GM23338 (cell line): ENCODE measurements at regions not wholly inside any gene's neighbourhood (a gene's known extent, or its start where the extent isn't known, plus 50 kb on each side); places are given as distances from the start of the nearest gene placed in this dataset.

Source experiments
- CREB1 ChIP-seq: fragments of 250-450 bp; sonication (Bioruptor Pico); IDR thresholded peaks from 2 replicates; pipeline ENCODE4 v1.5.0; 2020; ENCODE audit warnings: low read depth, mild to moderate bottlenecking, moderate library complexity
- EZH2phosphoT487 ChIP-seq: fragments of 200-600 bp; sonication (generic); IDR thresholded peaks from one replicate; pipeline ENCODE4 v1.8.1; 2018; ENCODE audit warnings: antibody characterized with exemption; ENCODE audit not compliant: unreplicated experiment
- POLR2AphosphoS5 ChIP-seq: IDR thresholded peaks from 2 replicates; pipeline ENCODE4 v1.6.1; 2016; ENCODE audit warnings: antibody characterized with exemption, low read depth
- TF ChIP-seq, protein P1 (sequence below), 2 experiments: fragments of 200-600 bp in 1 of 2; sonication (generic) in 1 of 2; conservative IDR thresholded peaks; 2 replicates each; pipeline versions ENCODE4 v1.5.1 to v1.6.1; 2016 to 2017; ENCODE audit warnings: antibody characterized with exemption in 2 of 2, low read depth in 2 of 2, mild to moderate bottlenecking in 2 of 2, moderate library complexity in 1 of 2

DNA sequence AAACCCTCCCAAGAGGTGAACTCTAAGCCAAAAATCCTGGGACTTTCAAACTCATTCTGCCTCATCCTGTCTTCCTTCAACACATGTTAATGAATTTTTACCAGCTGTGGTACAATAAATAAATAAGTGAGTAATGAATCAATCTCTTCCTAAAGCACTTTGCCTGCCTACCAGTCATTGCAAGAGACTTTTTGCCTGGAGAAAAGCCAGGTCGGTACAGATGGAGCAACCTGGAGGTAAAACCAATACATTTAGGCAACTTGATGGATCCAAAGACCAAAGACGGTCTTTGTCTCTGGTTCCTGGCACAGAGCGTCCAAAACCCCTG, 324.2 kb downstream of the PMP22 start:
- no peak for TF ChIP-seq CREB1 (CRISPR knock-in tag)
- TF ChIP-seq EZH2phosphoT487: no peak
- TF ChIP-seq, protein P1, sequence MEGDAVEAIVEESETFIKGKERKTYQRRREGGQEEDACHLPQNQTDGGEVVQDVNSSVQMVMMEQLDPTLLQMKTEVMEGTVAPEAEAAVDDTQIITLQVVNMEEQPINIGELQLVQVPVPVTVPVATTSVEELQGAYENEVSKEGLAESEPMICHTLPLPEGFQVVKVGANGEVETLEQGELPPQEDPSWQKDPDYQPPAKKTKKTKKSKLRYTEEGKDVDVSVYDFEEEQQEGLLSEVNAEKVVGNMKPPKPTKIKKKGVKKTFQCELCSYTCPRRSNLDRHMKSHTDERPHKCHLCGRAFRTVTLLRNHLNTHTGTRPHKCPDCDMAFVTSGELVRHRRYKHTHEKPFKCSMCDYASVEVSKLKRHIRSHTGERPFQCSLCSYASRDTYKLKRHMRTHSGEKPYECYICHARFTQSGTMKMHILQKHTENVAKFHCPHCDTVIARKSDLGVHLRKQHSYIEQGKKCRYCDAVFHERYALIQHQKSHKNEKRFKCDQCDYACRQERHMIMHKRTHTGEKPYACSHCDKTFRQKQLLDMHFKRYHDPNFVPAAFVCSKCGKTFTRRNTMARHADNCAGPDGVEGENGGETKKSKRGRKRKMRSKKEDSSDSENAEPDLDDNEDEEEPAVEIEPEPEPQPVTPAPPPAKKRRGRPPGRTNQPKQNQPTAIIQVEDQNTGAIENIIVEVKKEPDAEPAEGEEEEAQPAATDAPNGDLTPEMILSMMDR (conservative IDR thresholded peaks at IDR 0.05; ENCODE audit: low read depth in 2 of 2): no peak
- no peak for TF ChIP-seq POLR2AphosphoS5
